GM23338 (cell line): ENCODE measurements at regions not wholly inside any gene's neighbourhood (a gene's known extent, or its start where the extent isn't known, plus 50 kb on each side); places are given as distances from the start of the nearest gene placed in this dataset. TPM values are rescaled to one million over a fixed set of nuclear protein-coding genes. Genes with fewer than 3 reads are reported as not detected.

ENCODE experiments used
- ATAC-seq: fragments of 200-7000 bp; cut with Tn5 transposase; 3 replicates; pipeline ENCODE4 v1.9.1; 2020
- DNase-seq: peaks from one replicate; pipeline ENCODE4 v3.0.0-alpha.2; 2015; ENCODE audit warnings: low spot score
- H2AFZ ChIP-seq: fragments of 200-600 bp; sonication (generic); 2 replicates; pipeline ENCODE4 v1.8.0; 2016; ENCODE audit warnings: antibody characterized with exemption, mild to moderate bottlenecking, moderate library complexity
- H3F3A ChIP-seq: fragments of 200-600 bp; sonication (generic); replicated peaks from 2 replicates; pipeline ENCODE4 v1.8.0; 2017; ENCODE audit warnings: antibody characterized with exemption, mixed run types, low read depth
- H3K27ac ChIP-seq: fragments of 200-600 bp; sonication (generic); 2 replicates; pipeline ENCODE4 v1.6.1; 2016; ENCODE audit warnings: low read depth
- H3K27me3 ChIP-seq: fragments of 200-600 bp; sonication (generic); 2 replicates; pipeline ENCODE4 v1.8.0; 2016; ENCODE audit warnings: mild to moderate bottlenecking, mixed run types, moderate library complexity; ENCODE audit not compliant: insufficient read depth
- H3K36me3 ChIP-seq: fragments of 200-600 bp; sonication (generic); 2 replicates; pipeline ENCODE4 v1.8.0; 2016; ENCODE audit warnings: mild to moderate bottlenecking; ENCODE audit not compliant: insufficient read depth
- H3K4me1 ChIP-seq: fragments of 200-600 bp; sonication (generic); 2 replicates; pipeline ENCODE4 v1.8.0; 2016; ENCODE audit warnings: mild to moderate bottlenecking, moderate library complexity; ENCODE audit not compliant: insufficient read depth
- H3K4me2 ChIP-seq: fragments of 200-600 bp; sonication (generic); 2 replicates; pipeline ENCODE4 v1.7.1; 2017; ENCODE audit warnings: mixed run types
- H3K4me3 ChIP-seq: fragments of 200-600 bp; sonication (generic); 2 replicates; pipeline ENCODE4 v1.6.1; 2016; ENCODE audit warnings: mixed run types
- H3K79me2 ChIP-seq: fragments of 200-600 bp; sonication (generic); replicated peaks from 2 replicates; pipeline ENCODE4 v1.8.0; 2017; ENCODE audit warnings: mild to moderate bottlenecking; ENCODE audit not compliant: insufficient read depth
- H3K9me2 ChIP-seq: fragments of 200-600 bp; sonication (generic); 2 replicates; pipeline ENCODE4 v1.8.0; 2017; ENCODE audit not compliant: insufficient read depth
- H4K20me1 ChIP-seq: fragments of 200-600 bp; sonication (generic); replicated peaks from 2 replicates; pipeline ENCODE4 v1.8.0; 2017; ENCODE audit warnings: mild to moderate bottlenecking; ENCODE audit not compliant: insufficient read depth
- H3K27ac Mint-ChIP-seq: 2 replicates; pipeline ENCODE4 v1.8.0; 2020; ENCODE audit warnings: inconsistent platforms, mild to moderate bottlenecking, moderate library complexity, mixed read lengths
- H3K27me3 Mint-ChIP-seq: 3 replicates; pipeline ENCODE4 v1.8.0; 2022; ENCODE audit warnings: low read depth, mild to moderate bottlenecking, moderate library complexity, mixed read lengths, inconsistent platforms; ENCODE audit not compliant: insufficient read depth, poor library complexity
- H3K36me3 Mint-ChIP-seq: 3 replicates; pipeline ENCODE4 v1.8.0; 2021; ENCODE audit warnings: low read depth, mild to moderate bottlenecking, inconsistent platforms, moderate library complexity, mixed read lengths
- H3K4me1 Mint-ChIP-seq: 3 replicates; pipeline ENCODE4 v1.8.0; 2020; ENCODE audit warnings: mild to moderate bottlenecking, inconsistent platforms, mixed read lengths
- H3K4me3 Mint-ChIP-seq: 3 replicates; pipeline ENCODE4 v1.8.0; 2021; ENCODE audit warnings: moderate library complexity, mild to moderate bottlenecking, inconsistent platforms, mixed read lengths
- H3K9me3 Mint-ChIP-seq: 3 replicates; pipeline ENCODE4 v1.8.0; 2020; ENCODE audit warnings: moderate library complexity, mild to moderate bottlenecking, inconsistent platforms, mixed read lengths
- CREB1 ChIP-seq: fragments of 250-450 bp; sonication (Bioruptor Pico); IDR thresholded peaks from 2 replicates; pipeline ENCODE4 v1.5.0; 2020; ENCODE audit warnings: low read depth, mild to moderate bottlenecking, moderate library complexity
- small RNA-seq: library from RNA; depleted of rRNA; stranded (forward); fragments of <200 nt; gene quantifications from one replicate; pipeline ENCODE3, GENCODE V24; 2014; ENCODE audit warnings: low replicate concordance
- TF ChIP-seq, protein P1 (sequence below): IDR thresholded peaks from 2 replicates; pipeline ENCODE4 v1.6.1; 2016; ENCODE audit warnings: antibody characterized with exemption
- TF ChIP-seq, protein P2 (sequence below), 2 experiments: fragments of 200-600 bp in 1 of 2; sonication (generic) in 1 of 2; conservative IDR thresholded peaks; 2 replicates each; pipeline versions ENCODE4 v1.5.1 to v1.6.1; 2016 to 2017; ENCODE audit warnings: antibody characterized with exemption in 2 of 2, low read depth in 2 of 2, mild to moderate bottlenecking in 2 of 2, moderate library complexity in 1 of 2

- H3K27me3 ChIP-seq: no peaks in the 10 kb centered on the region
- H3K4me3 ChIP-seq: no peak overlapping the region
- H3K36me3 ChIP-seq: no peaks in the 10 kb centered on the region
- DNase-seq (no peak), ATAC-seq (no peak)
- H3K27ac Mint-ChIP-seq: no peak overlapping the region
- H3K4me1 ChIP-seq: no peaks in the 10 kb centered on the region
- peaks cover 4% of the 10 kb centered on the region; the same call in 2 of the 3 replicates for H3K4me1 Mint-ChIP-seq
- no peak overlapping the region for H3K4me2 ChIP-seq
- H3K36me3 Mint-ChIP-seq: no peaks in the 10 kb centered on the region
- TF ChIP-seq, protein P1, sequence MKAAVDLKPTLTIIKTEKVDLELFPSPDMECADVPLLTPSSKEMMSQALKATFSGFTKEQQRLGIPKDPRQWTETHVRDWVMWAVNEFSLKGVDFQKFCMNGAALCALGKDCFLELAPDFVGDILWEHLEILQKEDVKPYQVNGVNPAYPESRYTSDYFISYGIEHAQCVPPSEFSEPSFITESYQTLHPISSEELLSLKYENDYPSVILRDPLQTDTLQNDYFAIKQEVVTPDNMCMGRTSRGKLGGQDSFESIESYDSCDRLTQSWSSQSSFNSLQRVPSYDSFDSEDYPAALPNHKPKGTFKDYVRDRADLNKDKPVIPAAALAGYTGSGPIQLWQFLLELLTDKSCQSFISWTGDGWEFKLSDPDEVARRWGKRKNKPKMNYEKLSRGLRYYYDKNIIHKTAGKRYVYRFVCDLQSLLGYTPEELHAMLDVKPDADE: no peak
- TF ChIP-seq CREB1 (CRISPR knock-in tag): no peak
- TF ChIP-seq, protein P2, sequence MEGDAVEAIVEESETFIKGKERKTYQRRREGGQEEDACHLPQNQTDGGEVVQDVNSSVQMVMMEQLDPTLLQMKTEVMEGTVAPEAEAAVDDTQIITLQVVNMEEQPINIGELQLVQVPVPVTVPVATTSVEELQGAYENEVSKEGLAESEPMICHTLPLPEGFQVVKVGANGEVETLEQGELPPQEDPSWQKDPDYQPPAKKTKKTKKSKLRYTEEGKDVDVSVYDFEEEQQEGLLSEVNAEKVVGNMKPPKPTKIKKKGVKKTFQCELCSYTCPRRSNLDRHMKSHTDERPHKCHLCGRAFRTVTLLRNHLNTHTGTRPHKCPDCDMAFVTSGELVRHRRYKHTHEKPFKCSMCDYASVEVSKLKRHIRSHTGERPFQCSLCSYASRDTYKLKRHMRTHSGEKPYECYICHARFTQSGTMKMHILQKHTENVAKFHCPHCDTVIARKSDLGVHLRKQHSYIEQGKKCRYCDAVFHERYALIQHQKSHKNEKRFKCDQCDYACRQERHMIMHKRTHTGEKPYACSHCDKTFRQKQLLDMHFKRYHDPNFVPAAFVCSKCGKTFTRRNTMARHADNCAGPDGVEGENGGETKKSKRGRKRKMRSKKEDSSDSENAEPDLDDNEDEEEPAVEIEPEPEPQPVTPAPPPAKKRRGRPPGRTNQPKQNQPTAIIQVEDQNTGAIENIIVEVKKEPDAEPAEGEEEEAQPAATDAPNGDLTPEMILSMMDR (conservative IDR thresholded peaks at IDR 0.05; ENCODE audit: low read depth in 2 of 2): 0 out of 4 replicates have a peak, but pooled peaks of 1 of the 2 experiments have one; percentile 6
- H2AFZ ChIP-seq: no peak overlapping the region
- H3K9me3 Mint-ChIP-seq: no peaks in the 10 kb centered on the region; the same call in 2 of the 3 replicates
- no peaks in the 10 kb centered on the region for H3K79me2 ChIP-seq
- H3K9me2 ChIP-seq: 0 out of 2 replicates have a peak, but pooled peaks cover 4% of the 10 kb centered on the region
- no peak overlapping the region for H3K27ac ChIP-seq
- H3K27me3 Mint-ChIP-seq: no peaks in the 10 kb centered on the region
- H3F3A ChIP-seq: no peaks in the 10 kb centered on the region
- H3K4me3 Mint-ChIP-seq: no peak overlapping the region
- H4K20me1 ChIP-seq: no peaks in the 10 kb centered on the region
These were observed 50.1 kb upstream of the GHITM start for GRCh38 chr10:84089162-84089561.

Small RNA genes in the stretch of these regions (small RNA-seq; reads per million reads assigned to genes)
- gene RNU1-65P: 0.07 reads per million
- not detected for gene RNU6-129P
- gene RNU6-478P: not detected
